ENCODE measurements at regions not wholly inside any gene's neighbourhood (a gene's known extent, or its start where the extent isn't known, plus 50 kb on each side); places are given as distances from the start of the nearest gene placed in this dataset.

DNA sequence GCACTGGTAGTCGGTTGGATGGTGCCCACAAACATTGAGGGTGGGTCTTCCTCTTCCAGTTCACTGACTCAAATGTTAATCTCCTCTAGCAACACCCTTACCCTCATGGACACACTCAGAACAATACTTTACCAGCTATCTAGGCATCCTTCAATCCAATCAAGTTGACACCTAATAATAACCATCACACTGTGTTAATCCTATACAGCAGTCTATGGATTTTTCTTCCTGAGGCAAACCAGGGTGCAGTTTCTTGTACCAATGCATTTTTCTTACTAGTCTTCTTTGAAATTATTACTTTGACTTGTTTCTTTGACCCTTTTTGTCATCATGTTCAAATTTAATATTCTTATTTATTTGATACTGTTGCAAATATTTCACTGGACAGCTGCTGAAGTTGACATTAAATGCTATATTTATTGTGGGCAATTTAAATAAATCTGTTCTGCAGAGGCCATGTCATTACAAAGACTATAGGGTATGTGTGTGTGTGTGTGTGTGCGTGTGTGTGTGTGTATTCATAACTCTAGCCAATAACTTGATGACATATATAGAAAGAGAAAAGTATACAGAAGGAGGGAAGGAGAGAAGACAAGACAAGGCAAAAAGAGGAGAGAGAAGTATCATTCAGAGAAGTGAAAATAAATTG lies 884.8 kb upstream of the NEGR1 start:
- Histone ChIP-seq H3K27me3 (ENCODE audit: low read length) (no peaks in the 10 kb centered on the region), H3F3A (ENCODE audit: insufficient read depth) (no peaks in the 10 kb centered on the region), H3K9me2 (replicated peaks; ENCODE audit: insufficient read depth, low read length) (no peaks in the 10 kb centered on the region), H3K9ac (ENCODE audit: low read length) (no peak overlapping the region), H3K36me3 (ENCODE audit: low read length) (no peaks in the 10 kb centered on the region), H4K20me1 (ENCODE audit: low read depth, low read length) (no peaks in the 10 kb centered on the region), H3K79me2 (ENCODE audit: insufficient read depth, low read length) (no peaks in the 10 kb centered on the region), H3K4me3 (ENCODE audit: insufficient read depth, low read length, poor library complexity, severe bottlenecking) (no peak overlapping the region), H2AFZ (ENCODE audit: low read depth, low read length, severe bottlenecking) (no peak overlapping the region), H3K27ac (ENCODE audit: low read depth, low read length) (no peak overlapping the region), H3K4me2 (ENCODE audit: low read depth, low read length, poor library complexity, severe bottlenecking) (no peak overlapping the region), H3K9me3 (ENCODE audit: insufficient read depth, low read length) (no peaks in the 10 kb centered on the region)
- TF ChIP-seq EZH2phosphoT487 (conservative IDR thresholded peaks at IDR 0.05; ENCODE audit: low read length), result no peak
- TF ChIP-seq, protein P1, sequence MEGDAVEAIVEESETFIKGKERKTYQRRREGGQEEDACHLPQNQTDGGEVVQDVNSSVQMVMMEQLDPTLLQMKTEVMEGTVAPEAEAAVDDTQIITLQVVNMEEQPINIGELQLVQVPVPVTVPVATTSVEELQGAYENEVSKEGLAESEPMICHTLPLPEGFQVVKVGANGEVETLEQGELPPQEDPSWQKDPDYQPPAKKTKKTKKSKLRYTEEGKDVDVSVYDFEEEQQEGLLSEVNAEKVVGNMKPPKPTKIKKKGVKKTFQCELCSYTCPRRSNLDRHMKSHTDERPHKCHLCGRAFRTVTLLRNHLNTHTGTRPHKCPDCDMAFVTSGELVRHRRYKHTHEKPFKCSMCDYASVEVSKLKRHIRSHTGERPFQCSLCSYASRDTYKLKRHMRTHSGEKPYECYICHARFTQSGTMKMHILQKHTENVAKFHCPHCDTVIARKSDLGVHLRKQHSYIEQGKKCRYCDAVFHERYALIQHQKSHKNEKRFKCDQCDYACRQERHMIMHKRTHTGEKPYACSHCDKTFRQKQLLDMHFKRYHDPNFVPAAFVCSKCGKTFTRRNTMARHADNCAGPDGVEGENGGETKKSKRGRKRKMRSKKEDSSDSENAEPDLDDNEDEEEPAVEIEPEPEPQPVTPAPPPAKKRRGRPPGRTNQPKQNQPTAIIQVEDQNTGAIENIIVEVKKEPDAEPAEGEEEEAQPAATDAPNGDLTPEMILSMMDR (IDR thresholded peaks at IDR 0.05; ENCODE audit: insufficient read depth, low read length, poor library complexity, severe bottlenecking), result no peak

DNA sequence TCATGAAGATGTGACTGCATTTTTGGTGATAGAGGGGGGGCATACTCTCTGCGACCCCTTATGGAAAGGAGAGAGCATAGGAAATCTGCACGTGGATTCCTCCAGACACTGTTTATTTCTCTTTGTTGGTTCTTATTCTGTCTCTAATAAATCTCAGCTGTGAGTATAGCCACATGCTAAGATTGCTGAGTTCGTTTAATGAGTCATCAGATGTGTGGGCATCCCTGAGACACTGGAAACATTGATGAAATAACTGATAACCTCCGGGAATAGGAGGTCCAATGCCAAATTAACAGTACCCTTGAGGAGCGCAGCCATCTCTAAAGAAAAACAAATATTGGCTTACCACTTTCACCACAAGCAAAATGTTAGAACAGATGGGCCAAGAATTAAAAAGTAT lies 880.2 kb upstream of the NEGR1 start:
- Histone ChIP-seq H3K9ac (ENCODE audit: low read length) (no peak overlapping the region), H4K20me1 (ENCODE audit: low read depth, low read length) (no peaks in the 10 kb centered on the region), H3K4me3 (ENCODE audit: insufficient read depth, low read length, poor library complexity, severe bottlenecking) (no peak overlapping the region), H3K27me3 (ENCODE audit: low read length) (no peaks in the 10 kb centered on the region), H3K36me3 (ENCODE audit: low read length) (no peaks in the 10 kb centered on the region), H3K9me3 (ENCODE audit: insufficient read depth, low read length) (no peaks in the 10 kb centered on the region), H3F3A (ENCODE audit: insufficient read depth) (no peaks in the 10 kb centered on the region), H3K27ac (ENCODE audit: low read depth, low read length) (no peak overlapping the region), H2AFZ (ENCODE audit: low read depth, low read length, severe bottlenecking) (no peak overlapping the region), H3K79me2 (ENCODE audit: insufficient read depth, low read length) (no peaks in the 10 kb centered on the region), H3K9me2 (replicated peaks; ENCODE audit: insufficient read depth, low read length) (no peaks in the 10 kb centered on the region), H3K4me2 (ENCODE audit: low read depth, low read length, poor library complexity, severe bottlenecking) (no peak overlapping the region)
- no peak for TF ChIP-seq EZH2phosphoT487 (conservative IDR thresholded peaks at IDR 0.05; ENCODE audit: low read length)
- TF ChIP-seq, protein P1 (IDR thresholded peaks at IDR 0.05; ENCODE audit: insufficient read depth, low read length, poor library complexity, severe bottlenecking), result no peak

DNA sequence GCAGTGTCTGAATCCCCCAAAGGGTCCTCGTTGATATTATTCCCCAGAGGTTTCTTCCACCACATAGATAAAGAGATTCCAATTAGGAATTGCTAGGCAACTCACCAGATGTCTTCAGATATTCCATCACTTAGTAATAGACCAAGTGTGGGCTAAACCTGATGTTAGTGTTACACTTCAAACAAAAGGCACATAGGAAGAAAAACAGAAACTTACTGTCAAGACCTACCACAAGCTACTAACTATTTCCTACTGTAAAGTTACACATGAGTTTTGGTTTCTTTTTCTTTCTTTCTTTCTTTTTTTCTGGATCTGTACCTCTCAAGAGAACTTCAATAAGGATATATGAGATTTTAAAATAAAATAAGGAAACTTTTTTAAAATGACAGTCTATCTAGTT lies 879.1 kb upstream of the NEGR1 start:
- no peaks in the 10 kb centered on the region for H4K20me1 ChIP-seq (ENCODE audit: low read depth, low read length)
- no peak overlapping the region for H3K9ac ChIP-seq (ENCODE audit: low read length)
- TF ChIP-seq, protein P1 (IDR thresholded peaks at IDR 0.05; ENCODE audit: insufficient read depth, low read length, poor library complexity, severe bottlenecking), result no peak
- TF ChIP-seq EZH2phosphoT487 (conservative IDR thresholded peaks at IDR 0.05; ENCODE audit: low read length), result no peak
- H3K9me3 ChIP-seq (ENCODE audit: insufficient read depth, low read length), result no peaks in the 10 kb centered on the region
- no peaks in the 10 kb centered on the region for H3K36me3 ChIP-seq (ENCODE audit: low read length)
- H2AFZ ChIP-seq (ENCODE audit: low read depth, low read length, severe bottlenecking), result no peak overlapping the region
- H3K9me2 ChIP-seq (replicated peaks; ENCODE audit: insufficient read depth, low read length), result no peaks in the 10 kb centered on the region
- H3K27me3 ChIP-seq (ENCODE audit: low read length), result no peaks in the 10 kb centered on the region
- H3K27ac ChIP-seq (ENCODE audit: low read depth, low read length), result no peak overlapping the region
- no peak overlapping the region for H3K4me3 ChIP-seq (ENCODE audit: insufficient read depth, low read length, poor library complexity, severe bottlenecking)
- H3K79me2 ChIP-seq (ENCODE audit: insufficient read depth, low read length), result no peaks in the 10 kb centered on the region
- H3F3A ChIP-seq (ENCODE audit: insufficient read depth), result no peaks in the 10 kb centered on the region
- H3K4me2 ChIP-seq (ENCODE audit: low read depth, low read length, poor library complexity, severe bottlenecking), result no peak overlapping the region
